PC-3 (cell line): ENCODE measurements at regions not wholly inside any gene's neighbourhood (a gene's known extent, or its start where the extent isn't known, plus 50 kb on each side); places are given as distances from the start of the nearest gene placed in this dataset.

ENCODE experiments used
- EZH2 ChIP-seq: fragments of 300-600 bp; sonication (generic); IDR thresholded peaks from one replicate; pipeline ENCODE4 v1.6.1; 2017; ENCODE audit warnings: antibody characterized with exemption, mild to moderate bottlenecking, low read length; ENCODE audit not compliant: unreplicated experiment
- EZH2phosphoT487 ChIP-seq: fragments of 300-600 bp; sonication (generic); IDR thresholded peaks from 2 replicates; pipeline ENCODE4 v1.6.1; 2018; ENCODE audit warnings: mild to moderate bottlenecking, antibody characterized with exemption, low read length, borderline replicate concordance
- TF ChIP-seq, protein P1 (sequence below): fragments of 300-600 bp; sonication (generic); conservative IDR thresholded peaks from 2 replicates; pipeline ENCODE4 v1.5.1; 2017; ENCODE audit warnings: antibody characterized with exemption, low read depth, mild to moderate bottlenecking, low read length

DNA sequence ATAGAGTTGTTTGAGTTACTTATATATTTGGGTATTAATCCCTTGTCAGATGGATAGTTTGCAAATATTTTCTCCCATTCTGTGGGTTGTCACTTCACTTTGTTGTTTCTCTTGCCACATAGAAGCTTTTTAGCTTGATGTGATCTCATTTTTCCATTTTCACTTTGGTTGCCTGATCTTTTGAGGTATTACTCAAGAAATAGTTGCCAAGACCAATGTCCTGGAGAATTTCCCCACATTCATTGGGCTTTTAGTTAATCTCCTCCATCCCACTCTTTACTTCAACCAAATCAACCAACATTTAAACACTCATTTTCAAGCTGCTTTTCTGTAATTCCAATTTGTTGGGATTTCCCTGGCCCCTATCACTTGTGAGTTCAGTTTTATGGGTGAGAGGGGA, 69.0 kb downstream of the LEPR start:
- TF ChIP-seq, protein P1, sequence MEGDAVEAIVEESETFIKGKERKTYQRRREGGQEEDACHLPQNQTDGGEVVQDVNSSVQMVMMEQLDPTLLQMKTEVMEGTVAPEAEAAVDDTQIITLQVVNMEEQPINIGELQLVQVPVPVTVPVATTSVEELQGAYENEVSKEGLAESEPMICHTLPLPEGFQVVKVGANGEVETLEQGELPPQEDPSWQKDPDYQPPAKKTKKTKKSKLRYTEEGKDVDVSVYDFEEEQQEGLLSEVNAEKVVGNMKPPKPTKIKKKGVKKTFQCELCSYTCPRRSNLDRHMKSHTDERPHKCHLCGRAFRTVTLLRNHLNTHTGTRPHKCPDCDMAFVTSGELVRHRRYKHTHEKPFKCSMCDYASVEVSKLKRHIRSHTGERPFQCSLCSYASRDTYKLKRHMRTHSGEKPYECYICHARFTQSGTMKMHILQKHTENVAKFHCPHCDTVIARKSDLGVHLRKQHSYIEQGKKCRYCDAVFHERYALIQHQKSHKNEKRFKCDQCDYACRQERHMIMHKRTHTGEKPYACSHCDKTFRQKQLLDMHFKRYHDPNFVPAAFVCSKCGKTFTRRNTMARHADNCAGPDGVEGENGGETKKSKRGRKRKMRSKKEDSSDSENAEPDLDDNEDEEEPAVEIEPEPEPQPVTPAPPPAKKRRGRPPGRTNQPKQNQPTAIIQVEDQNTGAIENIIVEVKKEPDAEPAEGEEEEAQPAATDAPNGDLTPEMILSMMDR = no peak
- TF ChIP-seq EZH2 (no peak), EZH2phosphoT487 (no peak)
